IMR-90 (cell line): ENCODE measurements at regions not wholly inside any gene's neighbourhood (a gene's known extent, or its start where the extent isn't known, plus 50 kb on each side); places are given as distances from the start of the nearest gene placed in this dataset.

Experiments
- ATAC-seq: fragments of 200-7000 bp; cut with Tn5 transposase; 2 replicates; pipeline ENCODE4 v1.9.1; 2020; ENCODE audit warnings: low read depth, mild to moderate bottlenecking, moderate library complexity
- BruUV-seq: library from RNA; stranded (reverse); fragments of 400-500 nt; replicated peaks from 2 replicates; lab custom pipeline; 2021; lab: Mats Ljungman, UMichigan
- CTCF ChIA-PET: fragments of 300-600 bp; formaldehyde crosslinking; extraction: SDS; loops from one replicate; lab custom pipeline; 2021; ENCODE audit warnings: antibody characterized with exemption; lab: Yijun Ruan, JAX
- POLR2A ChIA-PET: fragments of 300-600 bp; sonication (Branson Sonifier 250); formaldehyde crosslinking; loops from one replicate; lab custom pipeline; 2022; ENCODE audit warnings: antibody characterized with exemption; ENCODE audit not compliant: unreplicated experiment; lab: Charles Lee
- DNase-seq: peaks from one replicate; pipeline ENCODE4 v3.0.0; 2013
- H2AFZ ChIP-seq: replicated peaks from 2 replicates; pipeline ENCODE3; 2013; ENCODE audit warnings: low read length, mild to moderate bottlenecking; ENCODE audit not compliant: poor library complexity
- H2AK5ac ChIP-seq: 2 replicates; pipeline ENCODE4 v1.6.1; 2013; ENCODE audit warnings: low read depth, low read length, inconsistent platforms
- H2AK9ac ChIP-seq: replicated peaks from 2 replicates; pipeline ENCODE3; 2013; ENCODE audit warnings: mild to moderate bottlenecking, low read depth, low read length, moderate library complexity; ENCODE audit not compliant: poor library complexity
- H2BK120ac ChIP-seq: 2 replicates; pipeline ENCODE4 v1.6.1; 2013; ENCODE audit warnings: low read depth, low read length, inconsistent platforms
- H2BK15ac ChIP-seq: 3 replicates; pipeline ENCODE4 v1.6.1; 2013; ENCODE audit warnings: low read depth, low read length, inconsistent platforms
- H2BK20ac ChIP-seq: 2 replicates; pipeline ENCODE4 v1.6.1; 2013; ENCODE audit warnings: low read depth, mild to moderate bottlenecking, inconsistent platforms, low read length, moderate library complexity
- H2BK5ac ChIP-seq: 2 replicates; pipeline ENCODE4 v1.6.1; 2013; ENCODE audit warnings: mild to moderate bottlenecking, low read depth, low read length, inconsistent platforms; ENCODE audit not compliant: poor library complexity, severe bottlenecking
- H3K14ac ChIP-seq: replicated peaks from 2 replicates; pipeline ENCODE4 v1.6.1; 2013; ENCODE audit warnings: low read depth, low read length, inconsistent platforms
- H3K18ac ChIP-seq: 2 replicates; pipeline ENCODE4 v1.6.1; 2013; ENCODE audit warnings: low read depth, low read length, control low read depth
- H3K23ac ChIP-seq: 2 replicates; pipeline ENCODE4 v1.6.1; 2013; ENCODE audit warnings: low read depth, low read length, inconsistent platforms
- H3K27ac ChIP-seq: 2 replicates; pipeline ENCODE4 v1.5.1; 2013; ENCODE audit warnings: mild to moderate bottlenecking, control low read depth, low read length; ENCODE audit not compliant: insufficient read depth
- H3K27me3 ChIP-seq: 2 replicates; pipeline ENCODE4 v1.6.1; 2013; ENCODE audit warnings: low read length; ENCODE audit not compliant: control insufficient read depth, insufficient read depth
- H3K36me3 ChIP-seq: 2 replicates; pipeline ENCODE4 v1.6.1; 2013; ENCODE audit warnings: low read length, mixed read lengths; ENCODE audit not compliant: control insufficient read depth, insufficient read depth
- H3K4ac ChIP-seq: 2 replicates; pipeline ENCODE4 v1.6.1; 2013; ENCODE audit warnings: low read depth, low read length, inconsistent platforms
- H3K4me1 ChIP-seq: 2 replicates; pipeline ENCODE4 v1.6.1; 2013; ENCODE audit warnings: low read length, mixed read lengths; ENCODE audit not compliant: control insufficient read depth, insufficient read depth
- H3K4me2 ChIP-seq: 2 replicates; pipeline ENCODE4 v1.6.1; 2013; ENCODE audit warnings: low read depth, mild to moderate bottlenecking, control low read depth, low read length, moderate library complexity
- H3K4me3 ChIP-seq: 2 replicates; pipeline ENCODE4 v1.5.1; 2013; ENCODE audit warnings: low read depth, mild to moderate bottlenecking, control low read depth, low read length, moderate library complexity; ENCODE audit not compliant: insufficient read depth
- H3K56ac ChIP-seq: 2 replicates; pipeline ENCODE4 v1.6.1; 2013; ENCODE audit warnings: low read length, inconsistent platforms; ENCODE audit not compliant: insufficient read depth; ENCODE audit errors: extremely low read depth
- H3K79me1 ChIP-seq, 2 experiments: 2 replicates each; pipeline ENCODE4 v1.6.1; 2013; ENCODE audit warnings: low read length in 2 of 2, inconsistent platforms in 1 of 2, low read depth in 1 of 2
- H3K9ac ChIP-seq: 2 replicates; pipeline ENCODE4 v1.6.1; 2013; ENCODE audit warnings: low read depth, low read length, control low read depth
- H3K9me1 ChIP-seq: 2 replicates; pipeline ENCODE4 v1.6.1; 2013; ENCODE audit warnings: low read length, inconsistent platforms; ENCODE audit not compliant: insufficient read depth
- H3K9me3 ChIP-seq: 2 replicates; pipeline ENCODE4 v1.6.1; 2013; ENCODE audit warnings: low read length; ENCODE audit not compliant: control insufficient read depth, insufficient read depth
- H4K20me1 ChIP-seq: 2 replicates; pipeline ENCODE4 v1.6.1; 2013; ENCODE audit warnings: low read length, inconsistent platforms; ENCODE audit not compliant: insufficient read depth
- H4K5ac ChIP-seq: 2 replicates; pipeline ENCODE4 v1.6.1; 2013; ENCODE audit warnings: mild to moderate bottlenecking, low read depth, low read length, control low read depth
- H4K8ac ChIP-seq, 2 experiments: 2 replicates each; pipeline ENCODE4 v1.6.1; 2013; ENCODE audit warnings: low read depth in 2 of 2, low read length in 2 of 2, control low read depth in 1 of 2, inconsistent platforms in 1 of 2
- H4K91ac ChIP-seq: 2 replicates; pipeline ENCODE4 v1.6.1; 2013; ENCODE audit warnings: low read depth, low read length, inconsistent platforms; ENCODE audit not compliant: insufficient read depth
- BHLHE40 ChIP-seq: fragments of 150-350 bp; IDR thresholded peaks from 2 replicates; pipeline ENCODE4 v1.6.1; 2016; ENCODE audit warnings: mild to moderate bottlenecking, low read depth, low read length
- CHD1 ChIP-seq: IDR thresholded peaks from 2 replicates; pipeline ENCODE4 v1.6.1; 2012; ENCODE audit warnings: low read depth, low read length, improper control_type of control experiment
- MAZ ChIP-seq: IDR thresholded peaks from 2 replicates; pipeline ENCODE4 v1.6.1; 2012; ENCODE audit warnings: low read depth, mild to moderate bottlenecking, low read length, improper control_type of control experiment, moderate library complexity, borderline replicate concordance
- RAD21 ChIP-seq: IDR thresholded peaks from 2 replicates; pipeline ENCODE4 v1.6.1; 2012; ENCODE audit warnings: low read length, improper control_type of control experiment
- SMC3 ChIP-seq: fragments of 150-350 bp; IDR thresholded peaks from 2 replicates; pipeline ENCODE4 v1.6.1; 2016; ENCODE audit warnings: low read depth, mild to moderate bottlenecking, antibody characterized with exemption, low read length, moderate library complexity
- whole genome bisulfite sequencing, 2 experiments: methylation state at CpG; one replicate each; pipeline versions ENCODE4 v1.1.5 to v1.1.7; 2013; ENCODE audit warnings: missing lambda C conversion rate in 2 of 2; ENCODE audit not compliant: insufficient read length in 1 of 2; ENCODE audit errors: extremely low coverage in 2 of 2; 5-methylcytosine and 5-hydroxymethylcytosine counted together
- dilution Hi-C: fragments of 300-500 bp; cut with HindIII; formaldehyde crosslinking; loops from one replicate; pipeline ENCODE4 v1.14.3; 2018; ENCODE audit warnings: low sequenced_read_pairs; ENCODE audit not compliant: unreplicated experiment
- in situ Hi-C: fragments of 300-500 bp; cut with MboI; formaldehyde crosslinking; loops from 3 replicates; pipeline ENCODE4 v1.14.3; 2019; ENCODE audit warnings: low sequenced_read_pairs, inconsistent platforms, mixed read lengths
- intact Hi-C: fragments of 100-400 bp; cut with micrococcal nuclease; formaldehyde crosslinking; loops from 2 replicates; pipeline ENCODE4 v1.10.0; 2022

- H3K14ac ChIP-seq = no peak overlapping the region
- no peak overlapping the region for H2AFZ ChIP-seq
- H3K4me3 ChIP-seq = no peak overlapping the region
- no peak for DNase-seq
- H4K20me1 ChIP-seq = no peaks in the 10 kb centered on the region
- 10% methylated on average over 2 of the region's 2 CpGs; no CpG with 5 or more reads in 1 of the 2 experiments for WGBS, 2 experiments
- no peak overlapping the region for H4K8ac ChIP-seq
- H2BK120ac ChIP-seq = no peak overlapping the region
- dilution Hi-C loops = no loop called here
- no peak overlapping the region for H3K9ac ChIP-seq
- intact Hi-C loops = no loop called here
- POLR2A ChIA-PET = no interaction called here
- TF ChIP-seq SMC3 (no peak), BHLHE40 (no peak), MAZ (no peak), CHD1 (no peak), RAD21 (no peak)
- no peaks in the 10 kb centered on the region for H3K36me3 ChIP-seq
- no peak overlapping the region for H3K4ac ChIP-seq
- no peaks in the 10 kb centered on the region for H3K79me1 ChIP-seq
- no peak overlapping the region for H3K4me2 ChIP-seq
- no peaks in the 10 kb centered on the region for H3K9me1 ChIP-seq
- H3K4me1 ChIP-seq = no peaks in the 10 kb centered on the region
- in situ Hi-C loops = no loop called here
- no peak overlapping the region for H2BK15ac ChIP-seq
- no peak overlapping the region for H3K27ac ChIP-seq
- no peak overlapping the region for H2BK20ac ChIP-seq
- H4K5ac ChIP-seq = no peak overlapping the region
- H2AK9ac ChIP-seq = no peak overlapping the region
- no peaks in the 10 kb centered on the region for H3K27me3 ChIP-seq
- no peak overlapping the region for H2BK5ac ChIP-seq
- CTCF ChIA-PET = no interaction called here
- H3K23ac ChIP-seq = no peak overlapping the region
- ATAC-seq = no peak
- no peak overlapping the region for H4K91ac ChIP-seq
- no peak overlapping the region for H3K56ac ChIP-seq
- 0 out of 2 replicates have a peak, but pooled peaks cover 2% of the 10 kb centered on the region for H3K9me3 ChIP-seq
- no peak overlapping the region for H3K18ac ChIP-seq
- H2AK5ac ChIP-seq = no peak overlapping the region
- BruUV-seq = no TSS peak
These were observed 92.5 kb downstream of the C11orf87 start for GRCh38 chr11:109514313-109515018.
